GM18868 (cell line): ENCODE measurements at regions not wholly inside any gene's neighbourhood (a gene's known extent, or its start where the extent isn't known, plus 50 kb on each side); places are given as distances from the start of the nearest gene placed in this dataset.

ENCODE experiments used
- ATAC-seq: cut with Tn5 transposase; IDR thresholded peaks from one replicate; pipeline ENCODE4 v1.9.1; 2021; ENCODE audit warnings: mild to moderate bottlenecking, moderate library complexity; ENCODE audit not compliant: unreplicated experiment

- no peak for ATAC-seq
Observed at GRCh38 chr5:176174345-176175025, 63.7 kb upstream of the SIMC1 start.

DNA sequence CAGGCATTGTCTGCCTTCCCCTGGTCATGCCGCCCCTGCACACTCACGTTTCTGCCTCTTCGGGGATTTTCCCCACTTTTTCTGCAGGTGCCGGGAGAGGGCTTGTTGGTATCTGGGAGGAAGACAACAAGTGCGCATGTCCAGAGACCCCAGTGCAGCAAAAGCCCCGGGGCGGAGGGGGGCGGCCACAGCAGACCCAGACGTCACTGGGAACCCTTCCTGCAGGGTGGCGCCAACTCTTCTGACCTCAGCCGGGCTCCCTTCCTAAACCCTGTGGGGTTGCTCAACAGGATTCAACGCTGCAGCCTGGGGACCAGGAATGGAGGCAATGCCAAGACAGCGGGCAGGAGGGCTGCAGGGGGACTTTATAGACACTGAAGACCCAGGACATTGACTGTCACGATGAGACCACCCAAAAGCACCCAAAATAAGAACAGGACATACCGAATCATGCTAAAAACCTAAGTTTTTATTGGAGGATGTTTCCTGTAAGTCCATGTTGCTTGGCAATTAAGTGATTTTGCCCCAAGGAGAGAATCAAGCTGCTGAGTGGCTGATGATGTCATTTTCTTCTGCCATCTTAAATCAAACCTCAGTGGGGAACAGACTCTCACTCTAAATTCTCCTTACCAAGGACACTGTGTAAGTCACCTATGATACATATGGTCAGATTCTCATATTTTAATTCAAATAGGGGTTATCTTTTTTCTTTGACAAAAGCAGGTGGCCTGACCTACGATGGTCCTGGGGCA lies 62.9 kb upstream of the SIMC1 start:
- ATAC-seq, result no peak

DNA sequence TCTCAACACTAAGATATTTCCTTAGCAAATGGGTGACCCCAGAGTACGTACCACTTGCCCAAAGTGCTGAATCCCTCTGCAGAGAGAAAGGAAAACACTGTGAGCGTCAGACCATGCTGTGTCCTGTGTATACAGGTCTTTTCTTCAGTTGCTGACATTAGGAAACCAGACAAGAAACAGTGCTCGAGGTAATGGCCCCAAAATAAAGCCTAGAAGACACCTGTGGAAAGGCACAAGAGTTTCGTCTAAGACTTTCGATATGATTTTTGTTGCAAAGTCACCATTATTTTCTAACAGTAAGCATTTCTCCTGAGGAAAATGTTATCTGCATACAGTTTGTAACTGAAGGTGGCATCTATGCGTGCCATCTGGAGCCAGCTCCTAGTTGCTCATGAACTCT lies 62.0 kb upstream of the SIMC1 start:
- ATAC-seq, result no peak

- no peak for ATAC-seq
Observed at GRCh38 chr5:176178789-176179188, 59.4 kb upstream of the SIMC1 start.

GRCh38 chr5:176180339-176180738 lies 57.9 kb upstream of the SIMC1 start:
- no peak for ATAC-seq

DNA sequence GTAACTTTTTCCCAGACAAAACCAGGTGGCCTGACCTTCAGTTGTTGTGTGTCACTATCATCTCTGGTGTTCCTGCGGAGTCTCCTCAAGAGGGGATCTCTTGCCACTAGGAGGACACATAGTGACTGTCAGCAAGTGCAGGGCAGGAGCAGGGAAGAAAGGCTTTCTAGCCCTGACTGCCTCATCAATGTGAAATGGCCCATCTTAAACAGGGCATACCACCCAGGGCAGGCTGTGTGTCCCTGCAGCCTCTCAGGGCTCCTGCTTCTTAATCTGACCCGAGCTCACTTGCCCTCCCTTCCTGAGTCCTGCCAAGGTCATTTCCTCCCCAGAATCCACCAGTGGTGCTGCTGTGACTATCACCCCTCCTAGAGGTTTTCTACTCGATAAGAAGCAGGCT lies 57.4 kb upstream of the SIMC1 start:
- no peak for ATAC-seq

DNA sequence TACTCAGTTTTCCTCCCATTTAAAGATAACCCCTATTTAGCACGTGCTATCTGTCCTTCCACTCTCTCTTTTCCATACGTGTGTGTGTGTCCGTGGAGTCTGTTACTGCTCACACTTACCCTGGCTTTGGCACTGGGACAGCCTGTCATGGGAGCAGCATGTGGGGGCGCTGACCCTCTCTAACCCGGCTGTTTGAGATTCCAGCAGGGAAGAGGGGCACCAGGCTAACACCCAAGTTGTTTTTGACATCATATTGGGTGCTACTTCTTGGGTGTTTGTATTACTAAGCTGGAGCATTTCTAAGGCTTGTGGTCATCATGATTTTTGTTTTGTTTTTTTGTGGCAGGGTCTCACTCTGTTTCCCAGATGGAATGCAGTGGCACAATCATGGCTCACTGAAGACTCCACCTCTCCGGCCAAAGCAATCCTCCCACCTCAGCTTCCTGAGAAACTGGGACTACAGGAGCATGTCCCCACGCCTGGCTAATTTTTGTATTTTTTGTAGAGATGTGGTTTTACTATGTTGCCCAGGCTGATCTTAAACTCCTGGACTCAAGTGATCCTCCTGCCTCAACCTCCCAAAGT lies 56.9 kb upstream of the SIMC1 start:
- ATAC-seq, result no peak

DNA sequence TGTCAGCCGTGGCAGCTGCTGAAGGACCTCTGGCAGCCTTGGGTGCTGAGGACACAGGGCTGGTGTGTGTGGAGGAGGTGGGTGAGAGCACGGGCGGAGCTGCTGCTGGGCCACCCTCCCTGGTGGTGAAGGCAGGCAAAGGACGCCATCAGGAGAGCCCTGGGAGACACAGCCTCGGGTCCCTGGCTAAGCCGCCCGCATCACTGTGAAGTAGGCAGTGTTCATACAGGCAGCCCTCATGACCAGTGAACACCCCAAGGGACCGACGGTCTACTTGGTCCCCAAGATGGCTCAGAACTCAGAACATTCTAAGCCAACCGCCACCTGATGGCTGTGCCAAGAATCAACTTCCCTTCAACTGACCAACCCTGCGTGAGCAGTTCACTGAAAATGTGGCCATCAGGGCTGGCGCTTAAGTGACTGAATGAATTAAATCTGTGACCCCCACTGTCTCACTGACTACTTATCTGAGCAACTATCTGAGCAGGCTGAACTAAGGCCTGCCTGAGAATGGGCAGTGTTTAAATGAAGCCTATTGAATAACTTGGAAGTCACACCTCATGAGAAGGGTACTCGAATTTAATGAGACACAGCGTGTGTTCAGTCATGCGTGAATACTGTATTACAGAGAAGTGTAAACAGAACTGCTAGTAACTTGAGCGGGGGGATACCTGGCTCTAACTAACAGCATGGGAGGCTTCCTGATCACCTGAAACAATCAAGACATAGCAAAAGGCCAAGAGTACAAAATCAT lies 54.7 kb upstream of the SIMC1 start:
- ATAC-seq, result no peak

GRCh38 chr5:176184608-176185132 lies 53.6 kb upstream of the SIMC1 start:
- ATAC-seq, result no peak

- no peak for ATAC-seq
Observed at GRCh38 chr5:176185133-176185733, 53.0 kb upstream of the SIMC1 start.

DNA sequence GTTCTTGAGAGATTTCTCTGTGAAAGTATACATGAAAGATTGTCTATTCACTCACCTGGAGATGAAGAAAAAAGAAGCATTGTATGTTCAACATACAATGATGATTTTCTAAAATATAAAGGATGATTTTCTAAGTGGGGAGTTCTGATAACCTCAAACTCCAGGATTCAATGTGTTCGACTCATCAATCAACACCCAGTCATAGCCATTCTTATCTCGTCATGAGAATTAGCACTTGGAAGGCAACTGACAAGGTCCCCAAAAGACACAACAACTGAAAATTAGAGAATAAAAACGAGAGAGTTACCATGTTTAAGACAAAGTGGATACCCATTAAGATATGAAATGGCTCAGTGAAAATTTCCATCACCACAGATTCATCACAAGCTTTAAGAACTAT lies 52.1 kb upstream of the SIMC1 start:
- no peak for ATAC-seq

GRCh38 chr5:176187276-176188062 lies 50.8 kb upstream of the SIMC1 start:
- no peak for ATAC-seq

GRCh38 chr5:176188085-176188484 lies 50.1 kb upstream of the SIMC1 start:
- no peak for ATAC-seq
